Left lung (tissue), 4 donors: ENCODE measurements at regions not wholly inside any gene's neighbourhood (a gene's known extent, or its start where the extent isn't known, plus 50 kb on each side); places are given as distances from the start of the nearest gene placed in this dataset.
"Not testable (repeated sequence)": the region's sequence is repeated elsewhere in the genome, so short reads cannot be mapped to it uniquely, and the experiment has no call there.

Source experiments
- ATAC-seq: fragments of 200-7000 bp; cut with Tn5 transposase; one replicate; pipeline ENCODE4 v1.9.1; 2020; ENCODE audit warnings: moderate library complexity
- DNase-seq, 4 donors: peaks; one replicate each; pipeline ENCODE4 v3.0.0-alpha.2; 2013 to 2020
- H3K27ac ChIP-seq, 2 donors: fragments of 200-600 bp; sonication (generic) in 1 of 2; one replicate each; pipeline versions ENCODE4 v1.5.0 to v1.8.0; 2020 to 2021
- H3K27me3 ChIP-seq, 2 donors: fragments of 200-600 bp; sonication (generic) in 1 of 2; one replicate each; pipeline versions ENCODE4 v1.5.0 to v1.8.0; 2020 to 2021
- H3K36me3 ChIP-seq, 2 donors: fragments of 200-600 bp; sonication (generic) in 1 of 2; one replicate each; pipeline versions ENCODE4 v1.5.0 to v1.8.0; 2020 to 2021
- H3K4me1 ChIP-seq, 2 donors: fragments of 200-600 bp; one replicate each; pipeline ENCODE4 v1.8.0; 2021
- H3K4me3 ChIP-seq, 2 donors: fragments of 200-600 bp; sonication (generic) in 1 of 2; one replicate each; pipeline versions ENCODE4 v1.5.0 to v1.8.0; 2020 to 2021; ENCODE audit warnings: mild to moderate bottlenecking in 1 of 2
- H3K9me3 ChIP-seq, 2 donors: fragments of 200-600 bp; sonication (generic) in 1 of 2; one replicate each; pipeline versions ENCODE4 v1.5.0 to v1.8.0; 2020 to 2021
- CTCF ChIP-seq, 2 donors: fragments of 200-600 bp; sonication (generic) in 1 of 2; IDR thresholded peaks; one replicate each; pipeline versions ENCODE4 v1.5.0 to v1.8.0; 2021; ENCODE audit warnings: antibody characterized with exemption in 2 of 2
- intact Hi-C, 2 donors: fragments of 100-400 bp; cut with DNase I; formaldehyde crosslinking; loops; one replicate each; pipeline versions ENCODE4 v1.11.2 to v1.14.2; 2022
- donor health status: DM: no; HTN: yes; CAD: no.
- donor health status: DM: no; HTN: no; CAD: no.

- Histone ChIP-seq H3K4me3 (no peak overlapping the region), H3K4me1 (peaks cover 0 to 3% of the 10 kb centered on the region in 2 donors), H3K9me3 (no peaks in the 10 kb centered on the region), H3K27me3 (no peaks in the 10 kb centered on the region), H3K36me3 (no peaks in the 10 kb centered on the region), H3K27ac (no peak overlapping the region)
- DNase-seq (no peak), ATAC-seq (no peak)
- TF ChIP-seq CTCF (IDR thresholded peaks at IDR 0.05), result no peak
- intact Hi-C loops, result no loop called here
Observed at GRCh38 chr4:13992975-13993520, 365.5 kb upstream of the BOD1L1 start.

- Histone ChIP-seq H3K4me3 (no peak overlapping the region), H3K9me3 (no peaks in the 10 kb centered on the region), H3K27ac (no peak overlapping the region), H3K27me3 (no peaks in the 10 kb centered on the region), H3K4me1 (peaks cover 0 to 3% of the 10 kb centered on the region in 2 donors), H3K36me3 (no peaks in the 10 kb centered on the region)
- DNase-seq, result no peak
- intact Hi-C loops, result no loop called here
- ATAC-seq, result no peak
- no peak for TF ChIP-seq CTCF (IDR thresholded peaks at IDR 0.05)
Observed at GRCh38 chr4:13994016-13994415, 366.5 kb upstream of the BOD1L1 start.

DNA sequence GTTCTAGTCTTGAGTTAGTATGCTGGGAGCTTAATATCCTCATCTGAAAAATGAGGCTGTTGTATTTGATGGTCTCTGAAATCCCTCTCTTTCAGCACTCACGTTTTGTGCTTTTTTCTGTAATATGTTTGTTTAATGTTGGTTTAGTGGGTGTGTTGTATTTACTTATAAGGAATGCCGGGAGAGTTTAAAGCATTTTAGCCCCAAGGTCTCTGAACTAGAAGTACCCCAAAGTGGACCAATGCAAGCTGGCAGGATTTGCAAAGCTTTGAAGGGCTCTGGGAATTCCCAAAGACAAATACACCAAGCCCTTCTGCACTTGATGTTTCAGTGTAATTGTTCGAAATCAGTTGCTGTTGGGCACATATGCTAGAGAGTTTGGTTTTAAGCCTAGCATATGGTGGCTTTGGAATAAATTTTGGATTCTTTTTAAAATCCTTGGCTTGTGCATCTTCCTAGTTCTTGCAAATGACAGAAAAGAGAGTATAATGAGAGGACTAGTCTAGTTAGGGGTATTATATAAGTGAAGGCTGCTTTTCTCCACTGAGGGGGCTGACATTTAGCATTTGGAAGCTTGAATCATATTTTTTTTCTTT, 371.4 kb upstream of the BOD1L1 start:
- Histone ChIP-seq H3K27me3 (no peaks in the 10 kb centered on the region), H3K36me3 (no peaks in the 10 kb centered on the region), H3K9me3 (peaks cover 0 to 15% of the 10 kb centered on the region in 2 donors), H3K4me1 (no peaks in the 10 kb centered on the region), H3K4me3 (no peak overlapping the region), H3K27ac (no peak overlapping the region)
- TF ChIP-seq CTCF (IDR thresholded peaks at IDR 0.05), result no peak
- DNase-seq, result peak in 1 of 4 donors; percentile 58
- intact Hi-C loops, result no loop called here
- peak; percentile 78 for ATAC-seq

DNA sequence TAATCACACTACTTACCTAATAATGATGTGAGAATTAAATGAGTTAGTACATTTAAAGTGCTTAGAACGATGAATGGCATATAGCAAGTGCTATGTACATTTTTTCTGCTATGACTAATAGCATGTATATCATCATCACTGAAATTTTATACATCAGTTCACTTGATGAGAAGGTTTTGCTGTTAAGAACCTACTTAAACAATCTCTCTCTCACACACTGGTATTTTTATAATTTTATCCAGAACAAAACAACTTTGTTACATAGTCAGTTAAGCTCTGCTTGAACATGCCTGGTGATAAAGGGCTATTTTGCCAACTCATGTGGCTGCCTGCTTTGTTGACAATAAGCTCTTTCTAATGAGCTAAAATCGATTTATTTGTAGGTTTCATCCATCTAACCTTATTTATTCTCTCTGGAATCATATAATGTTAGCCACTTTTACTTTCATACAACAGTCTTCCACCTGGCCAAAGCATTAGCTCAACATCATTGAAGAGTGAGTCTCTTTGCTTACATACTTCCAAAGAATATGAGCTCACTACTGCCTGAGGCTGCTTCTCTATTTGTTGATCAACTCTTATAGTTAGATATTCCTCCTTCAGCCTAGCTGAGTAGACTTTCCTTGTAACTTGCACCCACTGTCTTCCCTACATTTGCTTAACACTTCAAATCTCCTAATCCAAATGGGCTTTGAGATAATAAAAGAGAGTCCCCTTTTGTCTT, 372.7 kb upstream of the BOD1L1 start:
- no peak for ATAC-seq

GRCh38 chr4:14002331-14002730, 374.8 kb upstream of the BOD1L1 start:
- ATAC-seq, H3K4me1 ChIP-seq, H3K27ac ChIP-seq, H3K27me3 ChIP-seq, DNase-seq, intact Hi-C loops, H3K36me3 ChIP-seq, H3K4me3 ChIP-seq: not testable (repeated sequence)
- peaks cover 0 to 15% of the 10 kb centered on the region in 2 donors for H3K9me3 ChIP-seq

More for the DNA sequence above, 372.7 kb upstream of the BOD1L1 start:
- H3K4me1 ChIP-seq, result no peaks in the 10 kb centered on the region
- TF ChIP-seq CTCF (IDR thresholded peaks at IDR 0.05), result no peak
- DNase-seq, result no peak
- H3K36me3 ChIP-seq, result no peaks in the 10 kb centered on the region
- H3K27me3 ChIP-seq, result no peaks in the 10 kb centered on the region
- no peak overlapping the region for H3K27ac ChIP-seq
- H3K4me3 ChIP-seq, result no peak overlapping the region
- H3K9me3 ChIP-seq, result peaks cover 0 to 15% of the 10 kb centered on the region in 2 donors
- intact Hi-C loops, result no loop called here
